Fibroblast of lung (primary cell): ENCODE measurements at regions not wholly inside any gene's neighbourhood (a gene's known extent, or its start where the extent isn't known, plus 50 kb on each side); places are given as distances from the start of the nearest gene placed in this dataset.

Source experiments
- CTCF ChIP-seq, 2 donors: IDR thresholded peaks in 1 of 2; conservative IDR thresholded peaks in 1 of 2; 1 replicate in 1 of 2; 2 replicates in 1 of 2; pipeline ENCODE4 v1.5.1; 2011 to 2012; ENCODE audit warnings: low read length in 2 of 2, control low read depth in 1 of 2, inconsistent platforms in 1 of 2, low read depth in 1 of 2, mild to moderate bottlenecking in 1 of 2
- EZH2 ChIP-seq: IDR thresholded peaks from 2 replicates; pipeline ENCODE4 v1.5.1; 2012; ENCODE audit warnings: low read length, control low read depth, mild to moderate bottlenecking; ENCODE audit errors: missing control alignments

- TF ChIP-seq EZH2 (no peak), CTCF (conservative IDR thresholded peaks at IDR 0.05 in 1 of 2, IDR thresholded peaks at IDR 0.05 in 1 of 2; ENCODE audit: low read depth in 1 of 2, low read length in 2 of 2) (no peak)
Measured at GRCh38 chr1:118396829-118397495, 211.9 kb upstream of the SPAG17 start.
